HEK293T (cell line): ENCODE measurements at regions not wholly inside any gene's neighbourhood (a gene's known extent, or its start where the extent isn't known, plus 50 kb on each side); places are given as distances from the start of the nearest gene placed in this dataset.

Experiments
- CTCF ChIA-PET: fragments of 350-600 bp; formaldehyde crosslinking; extraction: SDS; loops from one replicate; lab custom pipeline; 2021; ENCODE audit warnings: antibody characterized with exemption, inconsistent platforms; lab: Yijun Ruan, JAX
- POLR2A ChIA-PET: fragments of 350-600 bp; formaldehyde crosslinking; extraction: SDS; loops from one replicate; lab custom pipeline; 2020; ENCODE audit warnings: antibody characterized with exemption, inconsistent platforms; lab: Yijun Ruan, JAX
- DNase-seq: peaks from one replicate; pipeline ENCODE4 v3.0.0; 2012; ENCODE audit warnings: mixed read lengths; ENCODE audit errors: extremely low spot score
- ARNT ChIP-seq: fragments of 450-650 bp; IDR thresholded peaks from 2 replicates; pipeline ENCODE4 v1.6.1; 2017; ENCODE audit warnings: mild to moderate bottlenecking
- BHLHE40 ChIP-seq: fragments of 450-650 bp; IDR thresholded peaks from 2 replicates; pipeline ENCODE4 v1.6.1; 2016; ENCODE audit warnings: mild to moderate bottlenecking, moderate library complexity, borderline replicate concordance
- CTBP1 ChIP-seq: fragments of 450-650 bp; IDR thresholded peaks from 2 replicates; pipeline ENCODE4 v1.6.1; 2016; ENCODE audit warnings: borderline replicate concordance
- ELF4 ChIP-seq: fragments of 450-650 bp; IDR thresholded peaks from 2 replicates; pipeline ENCODE4 v1.6.1; 2017; ENCODE audit warnings: antibody characterized with exemption
- FOXA1 ChIP-seq: fragments of 450-650 bp; IDR thresholded peaks from 2 replicates; pipeline ENCODE4 v1.6.1; 2016; ENCODE audit warnings: mild to moderate bottlenecking
- FOXK2 ChIP-seq: fragments of 450-650 bp; IDR thresholded peaks from 2 replicates; pipeline ENCODE4 v1.6.1; 2016; ENCODE audit warnings: mild to moderate bottlenecking
- FOXM1 ChIP-seq: fragments of 450-650 bp; IDR thresholded peaks from 2 replicates; pipeline ENCODE4 v1.6.1; 2017; ENCODE audit warnings: mild to moderate bottlenecking, borderline replicate concordance
- HDGF ChIP-seq: fragments of 450-650 bp; IDR thresholded peaks from 2 replicates; pipeline ENCODE4 v1.6.1; 2017; ENCODE audit warnings: antibody characterized with exemption, borderline replicate concordance
- L3MBTL2 ChIP-seq: fragments of 450-650 bp; conservative IDR thresholded peaks from 2 replicates; pipeline ENCODE4 v1.6.1; 2016; ENCODE audit warnings: mild to moderate bottlenecking
- LEF1 ChIP-seq: fragments of 450-650 bp; IDR thresholded peaks from 2 replicates; pipeline ENCODE4 v1.6.1; 2017; ENCODE audit warnings: mild to moderate bottlenecking, borderline replicate concordance
- NFRKB ChIP-seq: fragments of 450-650 bp; IDR thresholded peaks from 2 replicates; pipeline ENCODE4 v1.6.1; 2016; ENCODE audit warnings: mild to moderate bottlenecking, moderate library complexity
- SP1 ChIP-seq: fragments of 450-650 bp; IDR thresholded peaks from 2 replicates; pipeline ENCODE4 v1.6.1; 2017
- SUZ12 ChIP-seq: fragments of 450-650 bp; IDR thresholded peaks from 2 replicates; pipeline ENCODE4 v1.6.1; 2016; ENCODE audit warnings: mild to moderate bottlenecking
- TARDBP ChIP-seq: fragments of 450-650 bp; IDR thresholded peaks from 2 replicates; pipeline ENCODE4 v1.6.1; 2016
- ZNF384 ChIP-seq: fragments of 450-650 bp; IDR thresholded peaks from 2 replicates; pipeline ENCODE4 v1.6.1; 2016
- TF ChIP-seq, protein P1 (sequence below): fragments of 450-650 bp; IDR thresholded peaks from 2 replicates; pipeline ENCODE4 v1.6.1; 2016

DNA sequence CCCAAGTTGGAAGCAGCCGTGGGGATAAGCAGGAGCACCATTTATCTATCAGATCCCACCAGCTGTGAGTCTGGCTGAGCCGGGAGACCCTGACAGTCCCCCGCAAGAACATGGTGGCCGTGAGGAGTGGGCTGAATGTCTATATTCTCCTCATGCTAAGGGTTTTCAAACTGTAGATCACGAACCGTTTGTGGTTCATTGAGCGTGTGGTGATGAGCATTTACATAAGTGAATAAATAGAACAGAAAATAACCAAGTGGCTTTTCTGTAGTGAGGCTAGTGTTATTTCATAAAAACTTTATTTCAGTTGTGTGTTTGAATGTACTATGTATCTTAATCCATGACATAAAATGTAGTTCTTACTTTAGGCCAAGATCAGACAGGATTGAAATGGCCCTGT lies 190.2 kb upstream of the APCDD1 start:
- ChIA-PET CTCF (no interaction called here), POLR2A (no interaction called here)
- TF ChIP-seq FOXK2 (no peak), ZNF384 (no peak), NFRKB (no peak), FOXA1 (no peak), SP1 (no peak), SUZ12 (no peak), L3MBTL2 (no peak), BHLHE40 (no peak), FOXM1 (no peak)
- TF ChIP-seq, protein P1, sequence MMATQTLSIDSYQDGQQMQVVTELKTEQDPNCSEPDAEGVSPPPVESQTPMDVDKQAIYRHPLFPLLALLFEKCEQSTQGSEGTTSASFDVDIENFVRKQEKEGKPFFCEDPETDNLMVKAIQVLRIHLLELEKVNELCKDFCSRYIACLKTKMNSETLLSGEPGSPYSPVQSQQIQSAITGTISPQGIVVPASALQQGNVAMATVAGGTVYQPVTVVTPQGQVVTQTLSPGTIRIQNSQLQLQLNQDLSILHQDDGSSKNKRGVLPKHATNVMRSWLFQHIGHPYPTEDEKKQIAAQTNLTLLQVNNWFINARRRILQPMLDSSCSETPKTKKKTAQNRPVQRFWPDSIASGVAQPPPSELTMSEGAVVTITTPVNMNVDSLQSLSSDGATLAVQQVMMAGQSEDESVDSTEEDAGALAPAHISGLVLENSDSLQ = no peak
- no peak for DNase-seq

DNA sequence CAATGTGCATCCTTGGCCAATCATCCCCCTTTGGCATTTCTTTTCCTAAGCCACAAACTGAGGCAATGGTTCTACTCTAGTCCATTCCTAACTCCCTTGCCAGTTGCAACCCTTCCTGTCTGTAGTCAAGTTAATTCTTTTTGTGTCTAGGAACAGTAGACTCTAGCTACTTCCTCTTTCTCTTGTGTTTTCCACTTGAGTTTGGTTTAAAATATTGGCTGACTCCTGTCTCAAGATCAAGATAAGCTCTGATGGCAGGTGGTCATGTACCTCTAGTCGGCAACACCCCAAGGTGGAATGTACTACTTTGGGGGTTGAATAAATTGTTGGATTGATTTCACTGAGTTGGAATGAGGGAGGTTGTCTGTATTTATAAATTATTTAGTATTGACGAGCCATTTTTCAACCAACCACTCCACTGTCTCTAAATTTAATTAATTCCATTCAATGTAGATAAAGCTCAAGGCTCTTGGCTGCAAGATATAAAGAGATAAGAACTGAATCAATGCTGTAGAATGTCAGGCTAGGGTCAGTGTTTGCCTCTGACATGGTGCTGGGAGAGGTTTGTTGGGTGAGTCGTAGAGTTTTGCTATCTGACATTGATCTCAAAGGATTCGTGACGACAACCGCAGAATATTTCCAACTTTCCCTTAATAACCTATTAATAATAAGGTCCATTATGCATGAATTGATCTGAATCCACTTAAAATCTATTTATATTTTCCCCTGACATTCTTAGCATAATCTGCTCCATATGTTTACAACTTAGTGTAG lies 188.7 kb upstream of the APCDD1 start:
- TF ChIP-seq L3MBTL2 (no peak), BHLHE40 (no peak), ARNT (no peak), HDGF (no peak), NFRKB (no peak), FOXM1 (no peak), LEF1 (no peak), ZNF384 (no peak), FOXA1 (no peak), ELF4 (no peak), CTBP1 (no peak), TARDBP (no peak), FOXK2 (no peak), SUZ12 (no peak), SP1 (no peak)
- TF ChIP-seq, protein P1 = no peak
- ChIA-PET CTCF (interaction anchor here (0.6 kb wide), 1 partner anchor 239 kb away, joined by 3 read pairs; no protein-coding TSS in a partner anchor), POLR2A (no interaction called here)
- no peak for DNase-seq

DNA sequence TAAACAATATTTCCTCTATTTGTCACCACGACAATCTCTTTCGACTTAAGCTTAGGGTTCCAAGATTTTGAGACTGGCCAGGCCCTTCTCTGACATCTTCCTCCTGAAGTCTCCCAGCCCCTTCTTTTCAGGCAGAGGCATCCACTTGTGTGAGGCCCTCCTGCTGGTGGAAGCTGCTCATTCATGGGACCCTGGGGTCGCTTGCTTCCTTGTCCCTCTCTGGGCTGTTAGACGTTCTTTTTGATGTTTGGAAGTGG lies 188.2 kb upstream of the APCDD1 start:
- TF ChIP-seq L3MBTL2 (no peak), ZNF384 (no peak), LEF1 (no peak), ELF4 (no peak), SP1 (no peak), BHLHE40 (no peak), SUZ12 (no peak), FOXA1 (no peak), FOXM1 (no peak), HDGF (no peak), FOXK2 (no peak)
- TF ChIP-seq, protein P1 = no peak

DNA sequence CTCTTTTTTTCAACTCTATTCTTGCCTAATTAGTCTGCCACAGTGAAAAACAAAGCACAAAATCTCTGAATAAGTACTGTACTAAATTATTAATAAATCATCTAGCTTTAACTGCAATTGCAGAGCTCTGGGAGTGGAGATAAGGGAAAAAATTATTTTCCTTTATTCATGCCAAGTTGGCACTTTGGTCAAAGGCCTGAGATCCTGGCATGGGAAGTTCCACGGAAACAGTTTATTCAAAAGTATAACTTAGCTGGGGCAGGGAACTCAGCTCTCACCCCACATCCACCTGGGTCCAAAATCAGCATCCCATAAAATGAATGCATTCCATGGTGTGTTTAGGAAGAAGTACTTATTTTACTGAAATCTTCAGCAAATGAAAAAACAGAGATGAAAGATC lies 185.2 kb upstream of the APCDD1 start:
- no peak for DNase-seq
- CTCF ChIA-PET = interaction anchor here (0.7 kb wide), 1 partner anchor 276 kb away, joined by 3 read pairs; no protein-coding TSS in a partner anchor
- POLR2A ChIA-PET = no interaction called here
- TF ChIP-seq FOXK2 = no peak
- TF ChIP-seq ARNT = no peak

More for the DNA sequence above, 188.2 kb upstream of the APCDD1 start:
- ChIA-PET CTCF (interaction anchor here (0.6 kb wide), 1 partner anchor 240 kb away, joined by 3 read pairs; no protein-coding TSS in a partner anchor), POLR2A (no interaction called here)
- DNase-seq = no peak

DNA sequence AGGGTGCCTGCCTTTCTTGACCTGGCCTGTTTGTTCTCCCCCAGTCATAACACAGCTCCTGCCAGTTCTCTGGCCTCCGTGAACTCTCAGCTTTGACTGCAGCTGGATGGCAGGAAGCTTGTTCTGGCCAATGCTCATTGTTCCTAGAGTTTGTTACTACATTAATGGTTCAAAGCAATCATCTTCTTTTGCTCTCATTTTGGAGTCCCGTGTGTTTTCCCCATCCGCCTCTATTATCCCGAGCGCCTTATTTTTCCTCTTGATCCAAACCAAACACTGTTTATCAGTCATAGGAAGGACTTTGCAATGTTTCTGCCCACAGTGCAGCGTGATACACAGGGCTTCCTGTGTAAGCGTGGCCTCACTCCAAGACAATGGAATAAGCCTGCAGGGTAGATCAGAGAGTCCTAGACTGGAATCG lies 184.3 kb upstream of the APCDD1 start:
- no peak for DNase-seq
- POLR2A ChIA-PET = no interaction called here
- no peak for TF ChIP-seq FOXK2
- TF ChIP-seq L3MBTL2 = no peak
- TF ChIP-seq NFRKB = no peak
- CTCF ChIA-PET = no interaction called here

DNA sequence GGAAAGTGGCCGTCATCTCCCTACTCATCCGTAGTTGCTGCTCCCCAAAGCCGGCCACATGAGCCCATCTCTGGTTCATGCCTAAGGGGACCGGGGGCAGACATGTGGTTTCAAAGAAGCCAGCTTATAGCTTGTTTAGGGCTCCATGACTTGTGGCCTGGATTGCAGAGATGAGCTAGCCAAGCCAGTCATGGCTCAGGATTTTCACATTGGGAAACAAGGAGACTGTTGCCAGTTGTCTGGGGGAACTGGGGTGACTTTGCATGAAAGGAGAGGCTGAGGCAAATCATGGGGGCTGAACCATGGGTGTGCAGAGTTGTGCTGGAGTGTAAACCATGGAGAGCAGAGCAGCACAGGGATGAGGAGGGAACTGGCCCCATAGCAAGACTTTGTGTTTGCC lies 183.0 kb upstream of the APCDD1 start:
- TF ChIP-seq L3MBTL2 (no peak), BHLHE40 (no peak)
- no peak for DNase-seq
- CTCF ChIA-PET = no interaction called here

DNA sequence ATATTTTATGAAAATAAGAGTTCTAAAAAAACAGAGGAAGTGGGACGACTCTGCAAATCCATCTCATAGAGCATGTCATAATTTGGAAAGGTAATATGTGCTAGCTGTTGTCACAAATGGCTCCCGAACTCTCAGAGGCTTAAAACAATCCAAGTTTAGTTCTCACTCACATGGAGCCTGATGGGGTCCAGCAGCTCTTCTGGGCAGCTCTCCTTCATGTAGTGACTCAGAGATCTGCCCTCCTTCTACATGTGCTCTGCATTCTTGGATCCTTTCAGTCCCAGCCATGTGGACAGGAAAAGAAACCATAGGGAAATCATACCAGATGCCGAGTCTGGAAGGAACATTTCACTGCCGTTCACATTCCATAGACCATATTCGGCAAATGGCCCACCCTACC lies 180.1 kb upstream of the APCDD1 start:
- TF ChIP-seq BHLHE40 = no peak
- POLR2A ChIA-PET = no interaction called here
- CTCF ChIA-PET = no interaction called here
- DNase-seq = no peak

More for the DNA sequence above, 183.0 kb upstream of the APCDD1 start:
- POLR2A ChIA-PET = no interaction called here
